HepG2 (cell line): ENCODE measurements at regions not wholly inside any gene's neighbourhood (a gene's known extent, or its start where the extent isn't known, plus 50 kb on each side); places are given as distances from the start of the nearest gene placed in this dataset.

Experiments used
- CTCF ChIP-seq: sonication (generic); formaldehyde crosslinking; IDR thresholded peaks from 2 replicates; pipeline ENCODE4 v1.5.0; 2020; ENCODE audit warnings: mild to moderate bottlenecking, missing genetic modification reagents, moderate library complexity
- E2F5 ChIP-seq: sonication (generic); formaldehyde crosslinking; conservative IDR thresholded peaks from 2 replicates; pipeline ENCODE4 v1.4.0; 2020; ENCODE audit warnings: missing genetic modification reagents
- EP300 ChIP-seq, 3 experiments: sonication (generic) in 1 of 3; formaldehyde crosslinking in 1 of 3; IDR thresholded peaks; 2 replicates each; pipeline versions ENCODE4 v1.5.1 to v1.6.1; 2011 to 2020; ENCODE audit warnings: low read depth in 2 of 3, low read length in 2 of 3, borderline replicate concordance in 1 of 3, improper control_type of control experiment in 1 of 3, mild to moderate bottlenecking in 1 of 3, missing genetic modification reagents in 1 of 3, moderate library complexity in 1 of 3
- GABPA ChIP-seq, 2 experiments: IDR thresholded peaks; 2 replicates each; pipeline ENCODE4 v1.6.1; 2011 to 2016; ENCODE audit warnings: low read depth in 2 of 2, low read length in 1 of 2, missing biosample characterization in 1 of 2, missing genetic modification characterization in 1 of 2
- HCFC1 ChIP-seq: fragments of 150-350 bp; IDR thresholded peaks from 2 replicates; pipeline ENCODE4 v1.6.1; 2014; ENCODE audit warnings: low read depth, low read length
- MAFK ChIP-seq, 2 experiments: IDR thresholded peaks in 1 of 2; conservative IDR thresholded peaks in 1 of 2; 2 replicates each; pipeline ENCODE4 v1.6.1; 2011; ENCODE audit warnings: improper control_type of control experiment in 2 of 2, low read length in 2 of 2
- NR2F2 ChIP-seq: IDR thresholded peaks from 2 replicates; pipeline ENCODE4 v1.6.1; 2012; ENCODE audit warnings: low read depth, inconsistent platforms, borderline replicate concordance
- RAD21 ChIP-seq: fragments of 450-650 bp; formaldehyde crosslinking; IDR thresholded peaks from 2 replicates; pipeline ENCODE4 v1.5.0; 2020; ENCODE audit warnings: mild to moderate bottlenecking
- RFX5 ChIP-seq: IDR thresholded peaks from 2 replicates; pipeline ENCODE4 v1.6.1; 2011; ENCODE audit warnings: low read depth, low read length, improper control_type of control experiment
- SP5 ChIP-seq: IDR thresholded peaks from 2 replicates; pipeline ENCODE4 v1.6.1; 2016; ENCODE audit warnings: low read depth, borderline replicate concordance
- THAP7 ChIP-seq: sonication (generic); formaldehyde crosslinking; IDR thresholded peaks from 2 replicates; pipeline ENCODE4 v1.8.1; 2023; ENCODE audit warnings: mild to moderate bottlenecking, missing genetic modification reagents
- ZNF3 ChIP-seq: IDR thresholded peaks from 2 replicates; pipeline ENCODE4 v1.7.0; 2017; ENCODE audit warnings: inconsistent platforms
- ZNF441 ChIP-seq: sonication (generic); formaldehyde crosslinking; IDR thresholded peaks from 2 replicates; pipeline ENCODE4 v1.7.0; 2021; ENCODE audit warnings: missing genetic modification reagents, borderline replicate concordance

- TF ChIP-seq RFX5 (no peak), SP5 (CRISPR knock-in tag) (no peak), RAD21 (CRISPR knock-in tag) (no peak), THAP7 (CRISPR knock-in tag) (no peak), NR2F2 (no peak), ZNF441 (CRISPR knock-in tag) (no peak), GABPA (IDR thresholded peaks at IDR 0.05; ENCODE audit: low read depth, low read length) (no peak), GABPA (CRISPR knock-in tag; IDR thresholded peaks at IDR 0.05; ENCODE audit: low read depth) (no peak), MAFK (conservative IDR thresholded peaks at IDR 0.05 in 1 of 2, IDR thresholded peaks at IDR 0.05 in 1 of 2; ENCODE audit: low read length in 2 of 2) (no peak), HCFC1 (no peak), CTCF (CRISPR knock-in tag) (no peak), EP300 (IDR thresholded peaks at IDR 0.05; ENCODE audit: low read depth in 2 of 2, low read length in 2 of 2) (no peak), EP300 (CRISPR knock-in tag; IDR thresholded peaks at IDR 0.05; ENCODE audit: borderline replicate concordance) (no peak), E2F5 (CRISPR knock-in tag) (no peak), ZNF3 (CRISPR knock-in tag) (no peak)
Measured at GRCh38 chr4:11051181-11051580, 366.6 kb upstream of the CLNK start.
